ENCODE measurements at regions not wholly inside any gene's neighbourhood (a gene's known extent, or its start where the extent isn't known, plus 50 kb on each side); places are given as distances from the start of the nearest gene placed in this dataset.

- Histone ChIP-seq H3K9me3 (no peaks in the 10 kb centered on the region), H3K27me3 (no peaks in the 10 kb centered on the region), H3K4me3 (no peak overlapping the region), H3K4me1 (no peaks in the 10 kb centered on the region), H3K36me3 (no peaks in the 10 kb centered on the region), H3K27ac (no peak overlapping the region)
- DNase-seq: no peak
- intact Hi-C loops (cut with DNase I; ENCODE audit: low total_unique reads): no loop called here
- in situ Hi-C loops (cut with MboI; ENCODE audit: low pct_ligation_motif_present in 1 of 4, low pct_unique_long_range_greater_than_20kb in 1 of 4, low sequenced_read_pairs in 3 of 4): no loop called here
- no peak for TF ChIP-seq POLR2A (IDR thresholded peaks at IDR 0.05)
- TF ChIP-seq POLR2AphosphoS5 (IDR thresholded peaks at IDR 0.05): no peak
- TF ChIP-seq CTCF (IDR thresholded peaks at IDR 0.05): no peak
- no peak for TF ChIP-seq EP300 (IDR thresholded peaks at IDR 0.05; ENCODE audit: low read depth)
These were observed 1050.5 kb downstream of the BCL11A start for GRCh38 chr2:59502981-59503380.

GRCh38 chr2:59490994-59491393 is 1062.5 kb downstream of the BCL11A start:
- TF ChIP-seq CTCF (IDR thresholded peaks at IDR 0.05) (no peak), EP300 (IDR thresholded peaks at IDR 0.05; ENCODE audit: low read depth) (no peak), POLR2A (IDR thresholded peaks at IDR 0.05) (no peak), POLR2AphosphoS5 (IDR thresholded peaks at IDR 0.05) (no peak)
- Histone ChIP-seq H3K36me3 (no peaks in the 10 kb centered on the region), H3K4me1 (no peaks in the 10 kb centered on the region), H3K4me3 (no peak overlapping the region), H3K27ac (no peak overlapping the region), H3K9me3 (peaks cover 0 to 14% of the 10 kb centered on the region in 2 donors), H3K27me3 (no peaks in the 10 kb centered on the region)
- 50 to 51% methylated on average over 2 of the region's 2 CpGs for WGBS, 2 donors (ENCODE audit: low coverage in 1 of 2)
- DNase-seq: peak; percentile 8
- in situ Hi-C loops (cut with MboI; ENCODE audit: low pct_ligation_motif_present in 1 of 4, low pct_unique_long_range_greater_than_20kb in 1 of 4, low sequenced_read_pairs in 3 of 4): no loop called here
- intact Hi-C loops (cut with DNase I; ENCODE audit: low total_unique reads): no loop called here

GRCh38 chr2:59490192-59490591 is 1063.3 kb downstream of the BCL11A start:
- H3K27me3 ChIP-seq: no peaks in the 10 kb centered on the region
- no peak overlapping the region for H3K4me3 ChIP-seq
- 61 to 74% methylated on average over 2 of the region's 2 CpGs for WGBS, 2 donors (ENCODE audit: low coverage in 1 of 2)
- DNase-seq: no peak
- H3K9me3 ChIP-seq: peaks cover 0 to 8% of the 10 kb centered on the region in 2 donors
- no peaks in the 10 kb centered on the region for H3K4me1 ChIP-seq
- intact Hi-C loops (cut with DNase I; ENCODE audit: low total_unique reads) (no loop called here), in situ Hi-C loops (cut with MboI; ENCODE audit: low pct_ligation_motif_present in 1 of 4, low pct_unique_long_range_greater_than_20kb in 1 of 4, low sequenced_read_pairs in 3 of 4) (no loop called here)
- TF ChIP-seq CTCF (IDR thresholded peaks at IDR 0.05) (no peak), POLR2A (IDR thresholded peaks at IDR 0.05) (no peak)
- H3K36me3 ChIP-seq: no peaks in the 10 kb centered on the region
- H3K27ac ChIP-seq: no peak overlapping the region

- Histone ChIP-seq H3K4me1 (no peaks in the 10 kb centered on the region), H3K4me3 (no peak overlapping the region), H3K36me3 (no peaks in the 10 kb centered on the region), H3K27ac (no peak overlapping the region), H3K27me3 (no peaks in the 10 kb centered on the region), H3K9me3 (peaks cover 0 to 4% of the 10 kb centered on the region in 2 donors)
- TF ChIP-seq EP300 (IDR thresholded peaks at IDR 0.05; ENCODE audit: low read depth) (no peak), POLR2A (IDR thresholded peaks at IDR 0.05) (no peak), POLR2AphosphoS5 (IDR thresholded peaks at IDR 0.05) (no peak), CTCF (IDR thresholded peaks at IDR 0.05) (no peak)
- in situ Hi-C loops (cut with MboI; ENCODE audit: low pct_ligation_motif_present in 1 of 4, low pct_unique_long_range_greater_than_20kb in 1 of 4, low sequenced_read_pairs in 3 of 4) (no loop called here), intact Hi-C loops (cut with DNase I; ENCODE audit: low total_unique reads) (no loop called here)
- WGBS, 2 donors (ENCODE audit: low coverage in 1 of 2): 80 to 85% methylated on average over 3 of the region's 3 CpGs
- no peak for DNase-seq
These were observed 1068.8 kb downstream of the BCL11A start for GRCh38 chr2:59484673-59485072.

All from transverse colon (tissue), 4 donors.